Bronchial epithelial cell (primary cell): ENCODE measurements at regions not wholly inside any gene's neighbourhood (a gene's known extent, or its start where the extent isn't known, plus 50 kb on each side); places are given as distances from the start of the nearest gene placed in this dataset.

Source experiments
- DNase-seq: peaks from one replicate; pipeline ENCODE4 v3.0.0-alpha.2; 2010; ENCODE audit warnings: low read depth
- FAIRE-seq: peaks from 2 replicates; lab custom pipeline; 2011; peaks lifted over from hg19 to GRCh38; lab: Jason Lieb, UNC
- H3K27me3 ChIP-seq: 2 replicates; pipeline ENCODE4 v1.5.1; 2011; ENCODE audit warnings: low read length; ENCODE audit not compliant: control insufficient read depth, insufficient read depth
- H3K36me3 ChIP-seq: 2 replicates; pipeline ENCODE4 v1.5.1; 2011; ENCODE audit warnings: low read length; ENCODE audit not compliant: control insufficient read depth, insufficient read depth
- H3K4me3 ChIP-seq: 2 replicates; pipeline ENCODE4 v1.5.1; 2011; ENCODE audit warnings: mild to moderate bottlenecking, low read depth, low read length, control low read depth
- TF ChIP-seq, protein P1 (sequence below): IDR thresholded peaks from 2 replicates; pipeline ENCODE4 v1.5.1; 2011; ENCODE audit warnings: mild to moderate bottlenecking, moderate library complexity, low read length, control low read depth, inconsistent platforms; ENCODE audit not compliant: insufficient read depth, severe bottlenecking

DNA sequence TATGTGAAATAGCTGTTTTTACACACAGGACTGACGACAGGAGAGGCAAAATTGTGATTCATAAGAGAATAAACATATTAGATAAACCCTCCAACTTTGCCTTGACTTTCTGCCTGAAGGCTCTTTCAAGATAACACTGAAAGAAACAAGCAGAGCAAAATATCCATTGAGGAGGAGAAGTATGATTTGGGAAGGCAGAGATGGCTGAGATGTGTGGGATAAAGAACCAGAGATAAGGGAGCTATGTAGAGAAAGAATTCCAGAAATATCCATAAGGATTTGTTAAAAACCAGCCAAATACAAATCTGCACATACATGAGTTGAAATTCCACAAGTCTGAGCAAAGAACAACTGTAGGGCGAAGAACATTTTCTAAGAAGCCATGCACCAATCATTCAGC is 1064.7 kb downstream of the PLA2G4A start:
- FAIRE-seq (no peak), DNase-seq (no peak)
- TF ChIP-seq, protein P1, sequence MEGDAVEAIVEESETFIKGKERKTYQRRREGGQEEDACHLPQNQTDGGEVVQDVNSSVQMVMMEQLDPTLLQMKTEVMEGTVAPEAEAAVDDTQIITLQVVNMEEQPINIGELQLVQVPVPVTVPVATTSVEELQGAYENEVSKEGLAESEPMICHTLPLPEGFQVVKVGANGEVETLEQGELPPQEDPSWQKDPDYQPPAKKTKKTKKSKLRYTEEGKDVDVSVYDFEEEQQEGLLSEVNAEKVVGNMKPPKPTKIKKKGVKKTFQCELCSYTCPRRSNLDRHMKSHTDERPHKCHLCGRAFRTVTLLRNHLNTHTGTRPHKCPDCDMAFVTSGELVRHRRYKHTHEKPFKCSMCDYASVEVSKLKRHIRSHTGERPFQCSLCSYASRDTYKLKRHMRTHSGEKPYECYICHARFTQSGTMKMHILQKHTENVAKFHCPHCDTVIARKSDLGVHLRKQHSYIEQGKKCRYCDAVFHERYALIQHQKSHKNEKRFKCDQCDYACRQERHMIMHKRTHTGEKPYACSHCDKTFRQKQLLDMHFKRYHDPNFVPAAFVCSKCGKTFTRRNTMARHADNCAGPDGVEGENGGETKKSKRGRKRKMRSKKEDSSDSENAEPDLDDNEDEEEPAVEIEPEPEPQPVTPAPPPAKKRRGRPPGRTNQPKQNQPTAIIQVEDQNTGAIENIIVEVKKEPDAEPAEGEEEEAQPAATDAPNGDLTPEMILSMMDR = no peak
- no peak overlapping the region for H3K4me3 ChIP-seq
- no peaks in the 10 kb centered on the region for H3K36me3 ChIP-seq
- no peaks in the 10 kb centered on the region for H3K27me3 ChIP-seq

DNA sequence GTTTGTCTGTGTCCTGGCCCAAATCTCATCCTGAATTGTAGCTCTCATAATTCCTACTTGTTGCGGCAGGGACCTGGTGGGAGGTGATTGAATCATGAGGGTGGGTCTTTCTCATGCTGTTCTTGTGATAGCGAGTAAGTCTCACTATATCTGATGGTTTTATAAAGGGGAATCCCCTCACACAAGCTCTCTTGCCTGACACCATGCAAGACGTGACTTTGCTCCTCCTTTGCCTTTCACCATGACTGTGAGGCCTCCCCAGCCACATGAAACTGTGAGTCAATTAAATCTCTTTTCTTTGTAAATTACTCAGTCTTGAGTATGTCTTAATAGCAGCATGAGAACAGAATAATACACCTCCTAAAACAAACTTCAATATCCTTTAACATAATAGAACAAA is 1065.6 kb downstream of the PLA2G4A start:
- no peak for FAIRE-seq

DNA sequence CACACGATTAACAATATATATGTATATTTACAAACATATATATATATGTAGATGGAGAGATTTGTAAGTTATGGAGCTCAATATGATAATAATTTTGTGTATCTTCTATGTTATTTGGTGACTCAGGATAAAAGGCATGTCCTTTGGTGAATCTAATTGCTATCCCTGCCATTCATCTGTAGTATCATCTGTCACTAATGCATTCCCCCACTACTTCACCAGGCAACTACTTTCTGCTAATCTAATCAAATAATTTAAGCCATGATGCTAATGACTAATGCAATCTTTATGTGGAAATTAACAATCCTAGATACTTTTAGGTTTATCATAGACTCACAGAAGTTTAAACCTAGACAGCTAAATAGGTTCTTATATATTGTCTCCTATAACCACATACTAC is 1074.5 kb downstream of the PLA2G4A start:
- FAIRE-seq = no peak
- no peaks in the 10 kb centered on the region for H3K36me3 ChIP-seq
- no peaks in the 10 kb centered on the region for H3K27me3 ChIP-seq
- H3K4me3 ChIP-seq = no peak overlapping the region
- DNase-seq = no peak
- TF ChIP-seq, protein P1 = no peak

More for the DNA sequence above, 1065.6 kb downstream of the PLA2G4A start:
- no peak for DNase-seq
- TF ChIP-seq, protein P1 = no peak
- Histone ChIP-seq H3K36me3 (no peaks in the 10 kb centered on the region), H3K27me3 (no peaks in the 10 kb centered on the region), H3K4me3 (no peak overlapping the region)

DNA sequence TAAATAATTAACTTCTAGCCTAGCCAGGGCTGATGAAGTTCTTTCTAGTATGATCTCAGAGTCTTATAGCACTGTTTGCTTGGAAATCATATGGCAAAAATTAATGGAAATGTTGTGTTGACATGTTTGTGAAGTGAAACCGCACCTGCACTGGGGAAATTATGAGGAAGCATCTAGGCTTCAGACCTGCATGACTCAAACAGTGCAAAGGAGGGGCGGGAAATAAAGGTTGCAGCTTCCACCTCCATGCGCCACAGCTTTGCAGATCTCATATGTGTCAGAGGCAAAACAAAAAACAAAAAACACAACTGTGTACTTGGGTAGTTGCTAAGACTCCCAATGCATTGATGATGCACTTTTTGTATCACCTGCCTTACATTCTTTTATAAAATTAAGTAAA is 1080.6 kb downstream of the PLA2G4A start:
- no peak overlapping the region for H3K4me3 ChIP-seq
- no peaks in the 10 kb centered on the region for H3K27me3 ChIP-seq
- DNase-seq (peak; percentile 11), FAIRE-seq (no peak)
- H3K36me3 ChIP-seq = no peaks in the 10 kb centered on the region
- TF ChIP-seq, protein P1 = no peak

DNA sequence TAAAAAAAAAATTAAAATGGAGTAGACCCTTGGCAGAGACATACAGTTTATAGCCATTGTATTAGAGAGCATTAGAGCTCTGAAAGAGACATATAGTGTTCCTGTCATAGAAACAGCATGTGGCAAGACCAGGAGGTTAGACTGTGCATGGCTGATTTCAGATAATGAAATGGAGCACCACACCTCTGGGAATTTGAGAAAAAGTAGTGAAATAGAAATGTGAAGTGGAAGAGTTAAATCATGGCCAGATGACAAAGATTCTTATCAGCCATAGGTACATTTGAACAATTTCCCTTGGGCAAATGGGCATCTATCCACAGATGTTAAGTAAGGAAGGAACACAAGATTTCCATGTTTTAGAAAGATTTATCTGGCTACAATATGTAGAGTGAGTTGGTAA is 1083.1 kb downstream of the PLA2G4A start:
- no peak for DNase-seq
- H3K27me3 ChIP-seq = no peaks in the 10 kb centered on the region
- FAIRE-seq = no peak

DNA sequence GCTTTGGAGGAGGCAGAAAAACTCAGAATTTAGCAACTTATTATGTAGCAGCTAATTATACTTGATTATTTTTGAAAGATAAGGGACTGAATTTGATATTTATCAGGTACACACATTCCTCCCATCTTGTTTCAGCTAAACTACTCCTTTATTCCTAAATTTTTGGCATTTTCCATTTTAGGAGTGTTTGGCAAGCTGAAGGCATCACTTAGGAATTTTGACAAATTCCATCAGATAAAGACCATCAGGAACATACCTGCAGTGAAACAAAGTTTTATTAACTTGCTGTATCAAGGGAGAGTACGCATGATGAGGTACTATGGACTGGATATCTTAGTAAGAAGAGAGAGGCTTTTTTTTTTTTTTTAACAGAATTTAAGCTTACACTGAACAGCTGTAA is 1092.2 kb downstream of the PLA2G4A start:
- TF ChIP-seq, protein P1 = no peak
- no peak overlapping the region for H3K4me3 ChIP-seq
- no peak for DNase-seq

More for the DNA sequence above, 1083.1 kb downstream of the PLA2G4A start:
- TF ChIP-seq, protein P1 = no peak
- Histone ChIP-seq H3K4me3 (no peak overlapping the region), H3K36me3 (no peaks in the 10 kb centered on the region)

More for the DNA sequence above, 1092.2 kb downstream of the PLA2G4A start:
- no peak for FAIRE-seq
- no peaks in the 10 kb centered on the region for H3K27me3 ChIP-seq
- no peaks in the 10 kb centered on the region for H3K36me3 ChIP-seq
